Keratinocyte (primary cell): ENCODE measurements at regions not wholly inside any gene's neighbourhood (a gene's known extent, or its start where the extent isn't known, plus 50 kb on each side); places are given as distances from the start of the nearest gene placed in this dataset.

Experiments used
- DNase-seq: peaks from one replicate; pipeline ENCODE4 v3.0.0-alpha.2; 2011; ENCODE audit warnings: low read depth, missing footprints, low spot score
- FAIRE-seq: peaks from 2 replicates; lab custom pipeline; 2011; peaks lifted over from hg19 to GRCh38; lab: Jason Lieb, UNC
- H2AFZ ChIP-seq: 2 replicates; pipeline ENCODE4 v1.6.0; 2012; ENCODE audit warnings: low read length, control low read depth, inconsistent platforms; ENCODE audit not compliant: control insufficient read depth
- H3K27ac ChIP-seq: 2 replicates; pipeline ENCODE4 v1.5.1; 2011; ENCODE audit warnings: low read length; ENCODE audit not compliant: control insufficient read depth, insufficient read depth
- H3K27me3 ChIP-seq: 3 replicates; pipeline ENCODE4 v1.6.0; 2011; ENCODE audit warnings: low read length; ENCODE audit not compliant: control insufficient read depth, insufficient read depth; ENCODE audit errors: extremely low read depth
- H3K36me3 ChIP-seq, 2 experiments: 2 replicates in 1 of 2; 3 replicates in 1 of 2; pipeline ENCODE4 v1.5.1; 2011; ENCODE audit warnings: low read length in 2 of 2, mild to moderate bottlenecking in 1 of 2; ENCODE audit not compliant: control insufficient read depth in 2 of 2, insufficient read depth in 2 of 2; ENCODE audit errors: extremely low read depth in 1 of 2
- H3K4me1 ChIP-seq: 3 replicates; pipeline ENCODE4 v1.5.1; 2011; ENCODE audit warnings: low read length; ENCODE audit not compliant: control insufficient read depth, insufficient read depth; ENCODE audit errors: extremely low read depth
- H3K4me2 ChIP-seq: 3 replicates; pipeline ENCODE4 v1.6.0; 2011; ENCODE audit warnings: low read depth, low read length; ENCODE audit not compliant: control insufficient read depth, insufficient read depth; ENCODE audit errors: extremely low read depth
- H3K4me3 ChIP-seq, 3 experiments: fragments of 200-600 bp in 1 of 3; sonication (generic) in 1 of 3; 2 replicates in 2 of 3; 3 replicates in 1 of 3; pipeline ENCODE4 v1.5.1; 2011 to 2016; ENCODE audit warnings: low read length in 3 of 3, mild to moderate bottlenecking in 3 of 3, control low read depth in 2 of 3, inconsistent platforms in 1 of 3, low read depth in 1 of 3, mixed read lengths in 1 of 3, mixed run types in 1 of 3, moderate library complexity in 1 of 3; ENCODE audit not compliant: control insufficient read depth in 2 of 3, insufficient read depth in 2 of 3; ENCODE audit errors: extremely low read depth in 1 of 3
- H3K79me2 ChIP-seq: 2 replicates; pipeline ENCODE4 v1.6.0; 2012; ENCODE audit warnings: low read length; ENCODE audit not compliant: control insufficient read depth, insufficient read depth
- H3K9ac ChIP-seq: 3 replicates; pipeline ENCODE4 v1.6.0; 2011; ENCODE audit warnings: low read length; ENCODE audit not compliant: control insufficient read depth, insufficient read depth; ENCODE audit errors: extremely low read depth
- H3K9me1 ChIP-seq: 3 replicates; pipeline ENCODE4 v1.6.0; 2011; ENCODE audit warnings: low read length; ENCODE audit not compliant: control insufficient read depth, insufficient read depth; ENCODE audit errors: extremely low read depth
- H3K9me3 ChIP-seq: 2 replicates; pipeline ENCODE4 v1.5.1; 2012; ENCODE audit warnings: low read depth, low read length; ENCODE audit not compliant: control insufficient read depth
- H4K20me1 ChIP-seq: 3 replicates; pipeline ENCODE4 v1.6.0; 2011; ENCODE audit warnings: low read length; ENCODE audit not compliant: control insufficient read depth, insufficient read depth; ENCODE audit errors: extremely low read depth
- EZH2 ChIP-seq: IDR thresholded peaks from one replicate; pipeline ENCODE4 v1.6.1; 2012; ENCODE audit warnings: inconsistent platforms, mild to moderate bottlenecking, low read length, moderate library complexity
- dilution Hi-C: fragments of 300-500 bp; cut with MboI; formaldehyde crosslinking; loops from one replicate; pipeline ENCODE4 v1.7.0; 2020; ENCODE audit warnings: low sequenced_read_pairs; ENCODE audit not compliant: extremely low pct_ligation_motif_present
- TF ChIP-seq, protein P1 (sequence below), 3 experiments: IDR thresholded peaks in 1 of 3; conservative IDR thresholded peaks in 1 of 3; optimal IDR thresholded peaks in 1 of 3; 2 replicates in 2 of 3; 3 replicates in 1 of 3; pipeline versions ENCODE3 to v1.5.1; 2011; ENCODE audit warnings: low read length in 3 of 3, mild to moderate bottlenecking in 3 of 3, moderate library complexity in 2 of 3, control low read depth in 1 of 3, inconsistent platforms in 1 of 3; ENCODE audit not compliant: insufficient read depth in 2 of 3; ENCODE audit errors: extremely low read depth in 1 of 3

DNA sequence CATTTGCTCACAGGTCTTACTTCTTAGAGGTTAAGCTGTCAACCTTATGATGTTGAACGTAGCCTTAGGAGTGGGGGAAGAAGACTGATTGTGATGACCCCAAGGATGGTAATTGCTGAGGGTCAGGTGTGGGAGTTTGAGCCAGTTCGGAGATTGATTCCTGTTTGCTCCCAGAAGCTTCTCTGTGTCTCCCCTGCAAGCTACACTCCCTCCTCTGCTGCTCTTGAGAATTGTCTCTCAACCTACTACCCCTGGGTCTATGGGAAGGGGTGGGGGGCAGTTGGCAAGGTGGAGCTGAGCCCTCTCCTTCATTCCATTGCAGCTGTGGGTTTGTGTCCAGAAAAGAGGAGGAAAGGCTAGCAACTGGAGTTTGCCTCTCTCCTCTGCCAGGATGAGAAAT, 113.8 kb downstream of the PLEKHG1 start:
- DNase-seq (no peak), FAIRE-seq (no peak)
- no peaks in the 10 kb centered on the region for H3K27me3 ChIP-seq
- H3K9ac ChIP-seq: no peak overlapping the region
- no peaks in the 10 kb centered on the region for H4K20me1 ChIP-seq
- H2AFZ ChIP-seq: no peak overlapping the region
- H3K4me1 ChIP-seq: peaks cover 8% of the 10 kb centered on the region
- H3K27ac ChIP-seq: no peak overlapping the region
- H3K4me2 ChIP-seq: no peak overlapping the region
- H3K9me1 ChIP-seq: peaks cover 3% of the 10 kb centered on the region
- no peaks in the 10 kb centered on the region for H3K9me3 ChIP-seq
- no peaks in the 10 kb centered on the region for H3K36me3 ChIP-seq
- dilution Hi-C loops: no loop called here
- H3K79me2 ChIP-seq: no peaks in the 10 kb centered on the region
- no peak overlapping the region for H3K4me3 ChIP-seq
- TF ChIP-seq, protein P1, sequence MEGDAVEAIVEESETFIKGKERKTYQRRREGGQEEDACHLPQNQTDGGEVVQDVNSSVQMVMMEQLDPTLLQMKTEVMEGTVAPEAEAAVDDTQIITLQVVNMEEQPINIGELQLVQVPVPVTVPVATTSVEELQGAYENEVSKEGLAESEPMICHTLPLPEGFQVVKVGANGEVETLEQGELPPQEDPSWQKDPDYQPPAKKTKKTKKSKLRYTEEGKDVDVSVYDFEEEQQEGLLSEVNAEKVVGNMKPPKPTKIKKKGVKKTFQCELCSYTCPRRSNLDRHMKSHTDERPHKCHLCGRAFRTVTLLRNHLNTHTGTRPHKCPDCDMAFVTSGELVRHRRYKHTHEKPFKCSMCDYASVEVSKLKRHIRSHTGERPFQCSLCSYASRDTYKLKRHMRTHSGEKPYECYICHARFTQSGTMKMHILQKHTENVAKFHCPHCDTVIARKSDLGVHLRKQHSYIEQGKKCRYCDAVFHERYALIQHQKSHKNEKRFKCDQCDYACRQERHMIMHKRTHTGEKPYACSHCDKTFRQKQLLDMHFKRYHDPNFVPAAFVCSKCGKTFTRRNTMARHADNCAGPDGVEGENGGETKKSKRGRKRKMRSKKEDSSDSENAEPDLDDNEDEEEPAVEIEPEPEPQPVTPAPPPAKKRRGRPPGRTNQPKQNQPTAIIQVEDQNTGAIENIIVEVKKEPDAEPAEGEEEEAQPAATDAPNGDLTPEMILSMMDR (optimal IDR thresholded peaks at IDR 0.05 in 1 of 3, IDR thresholded peaks at IDR 0.05 in 1 of 3, conservative IDR thresholded peaks at IDR 0.05 in 1 of 3; ENCODE audit: extremely low read depth in 1 of 3, insufficient read depth in 2 of 3, low read length in 3 of 3): no peak
- TF ChIP-seq EZH2: no peak

DNA sequence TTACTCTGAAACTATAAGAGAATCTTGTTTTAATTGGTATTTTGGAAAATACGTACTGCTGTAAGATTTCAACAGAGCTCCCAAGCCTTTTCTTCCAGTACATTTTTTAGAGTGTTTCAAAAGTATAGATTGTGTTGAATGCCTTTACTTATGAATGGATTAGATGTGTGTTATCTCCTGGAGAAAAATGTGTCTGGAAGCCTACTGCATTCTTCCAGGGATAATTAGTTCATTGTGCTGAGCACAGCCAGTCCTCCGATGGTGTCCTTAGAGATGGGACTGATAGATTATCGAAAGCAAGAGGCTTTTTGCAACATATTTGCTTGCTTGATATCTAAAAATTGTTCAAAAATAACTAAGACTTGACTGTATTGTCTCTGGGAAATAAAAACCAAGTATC, 114.2 kb downstream of the PLEKHG1 start:
- dilution Hi-C loops: no loop called here
- DNase-seq: no peak
- H4K20me1 ChIP-seq: no peaks in the 10 kb centered on the region

More for the DNA sequence above, 114.2 kb downstream of the PLEKHG1 start:
- TF ChIP-seq, protein P1 (optimal IDR thresholded peaks at IDR 0.05 in 1 of 3, IDR thresholded peaks at IDR 0.05 in 1 of 3, conservative IDR thresholded peaks at IDR 0.05 in 1 of 3; ENCODE audit: extremely low read depth in 1 of 3, insufficient read depth in 2 of 3, low read length in 3 of 3): no peak
- TF ChIP-seq EZH2: no peak
- FAIRE-seq: no peak
- no peaks in the 10 kb centered on the region for H3K79me2 ChIP-seq
- H3K4me1 ChIP-seq: peaks cover 8% of the 10 kb centered on the region
- H3K4me3 ChIP-seq: no peak overlapping the region
- no peak overlapping the region for H3K4me2 ChIP-seq
- no peak overlapping the region for H3K27ac ChIP-seq
- H3K9ac ChIP-seq: no peak overlapping the region
- H2AFZ ChIP-seq: no peak overlapping the region
- H3K36me3 ChIP-seq: no peaks in the 10 kb centered on the region
- H3K9me1 ChIP-seq: peaks cover 3% of the 10 kb centered on the region
- no peaks in the 10 kb centered on the region for H3K27me3 ChIP-seq
- no peaks in the 10 kb centered on the region for H3K9me3 ChIP-seq
